ENCODE measurements at regions not wholly inside any gene's neighbourhood (a gene's known extent, or its start where the extent isn't known, plus 50 kb on each side); places are given as distances from the start of the nearest gene placed in this dataset.

GRCh38 chr16:86002178-86002900 lies 103.4 kb downstream of the IRF8 start:
- no peak for DNase-seq (ENCODE audit: low read depth)
- TF ChIP-seq CTCF (IDR thresholded peaks at IDR 0.05; ENCODE audit: low read depth, low read length, missing control alignments) = no peak
- no peak overlapping the region for H3K4me3 ChIP-seq (ENCODE audit: low read depth, low read length)

- H3K4me3 ChIP-seq (ENCODE audit: low read depth, low read length) = no peak overlapping the region
- DNase-seq (ENCODE audit: low read depth) = no peak
- TF ChIP-seq CTCF (IDR thresholded peaks at IDR 0.05; ENCODE audit: low read depth, low read length, missing control alignments) = no peak
Observed at GRCh38 chr16:86007524-86007923, 108.6 kb downstream of the IRF8 start.

GRCh38 chr16:86010680-86011141 lies 111.7 kb downstream of the IRF8 start:
- no peak for DNase-seq (ENCODE audit: low read depth)
- no peak for TF ChIP-seq CTCF (IDR thresholded peaks at IDR 0.05; ENCODE audit: low read depth, low read length, missing control alignments)
- no peak overlapping the region for H3K4me3 ChIP-seq (ENCODE audit: low read depth, low read length)

- no peak for TF ChIP-seq CTCF (IDR thresholded peaks at IDR 0.05; ENCODE audit: low read depth, low read length, missing control alignments)
- no peak for DNase-seq (ENCODE audit: low read depth)
- H3K4me3 ChIP-seq (ENCODE audit: low read depth, low read length) = no peak overlapping the region
Observed at GRCh38 chr16:86011532-86011931, 112.6 kb downstream of the IRF8 start.

- H3K4me3 ChIP-seq (ENCODE audit: low read depth, low read length) = no peak overlapping the region
- no peak for TF ChIP-seq CTCF (IDR thresholded peaks at IDR 0.05; ENCODE audit: low read depth, low read length, missing control alignments)
- no peak for DNase-seq (ENCODE audit: low read depth)
Observed at GRCh38 chr16:86012221-86012620, 113.3 kb downstream of the IRF8 start.

GRCh38 chr16:86013867-86014266 lies 114.9 kb downstream of the IRF8 start:
- no peak for TF ChIP-seq CTCF (IDR thresholded peaks at IDR 0.05; ENCODE audit: low read depth, low read length, missing control alignments)
- H3K4me3 ChIP-seq (ENCODE audit: low read depth, low read length) = no peak overlapping the region
- DNase-seq (ENCODE audit: low read depth) = no peak

- no peak overlapping the region for H3K4me3 ChIP-seq (ENCODE audit: low read depth, low read length)
- no peak for DNase-seq (ENCODE audit: low read depth)
- no peak for TF ChIP-seq CTCF (IDR thresholded peaks at IDR 0.05; ENCODE audit: low read depth, low read length, missing control alignments)
Observed at GRCh38 chr16:86015606-86016005, 116.6 kb downstream of the IRF8 start.

All from GM12864 (cell line).